ENCODE measurements at regions not wholly inside any gene's neighbourhood (a gene's known extent, or its start where the extent isn't known, plus 50 kb on each side); places are given as distances from the start of the nearest gene placed in this dataset.

DNA sequence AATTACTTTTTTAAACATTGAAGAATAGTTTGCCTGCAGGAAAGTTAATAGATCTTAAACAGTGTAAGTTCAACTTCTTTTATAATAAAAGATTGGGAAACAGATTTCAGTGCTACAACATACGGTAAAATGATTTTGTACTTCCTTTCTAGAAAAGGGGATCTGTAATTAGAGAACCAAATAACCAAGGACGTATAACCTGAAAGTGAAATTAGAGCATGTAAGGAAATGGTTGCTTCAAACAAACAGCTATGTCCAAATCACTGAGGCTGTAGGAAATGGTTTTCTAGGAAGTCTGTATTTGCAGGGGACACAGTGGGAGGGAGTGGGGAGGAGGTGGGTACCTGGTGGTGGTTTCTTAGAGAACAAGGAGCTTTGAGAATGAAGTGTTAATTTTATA, 57.9 kb upstream of the EXOC6 start:
- no peaks in the 10 kb centered on the region for H3K79me2 ChIP-seq (ENCODE audit: insufficient read depth, low read length)
- H3K4me1 ChIP-seq (ENCODE audit: control insufficient read depth in 1 of 2, insufficient read depth in 2 of 2, low read length in 2 of 2): peaks cover 30 to 37% of the 10 kb centered on the region in 2 donors
- peak overlapping the region; percentile 70 for H3K4me2 ChIP-seq (replicated peaks; ENCODE audit: extremely low read depth, low read length, poor library complexity, severe bottlenecking)
- WGBS (ENCODE audit: insufficient coverage): no CpG with 5 or more reads among the region's 2 CpGs
- Mint-ChIP-seq H3K9me3 (peaks cover 0 to 4% (median 0%) of the 10 kb centered on the region in 7 donors), H3K4me1 (peaks cover 35% of the 10 kb centered on the region), H3K4me3 (peak overlapping the region; percentile 24 to 69), H3K36me3 (no peaks in the 10 kb centered on the region), H3K27me3 (ENCODE audit: low read depth in 3 of 3) (no peaks in the 10 kb centered on the region), H3K27ac (peak overlapping the region; percentile 87 to 97 (median 94))
- H3K9ac ChIP-seq (ENCODE audit: insufficient read depth, low read length, poor library complexity, severe bottlenecking): no peak overlapping the region
- intact Hi-C loops (cut with micrococcal nuclease): no loop called here
- peak overlapping the region in 1 of 3 experiments; percentile 52 for H3K4me3 ChIP-seq (replicated peaks in 1 of 3; ENCODE audit: low read depth in 2 of 3, low read length in 3 of 3)
- no peaks in the 10 kb centered on the region for H4K20me1 ChIP-seq (ENCODE audit: insufficient read depth, low read length)
- DNase-seq: peak; percentile 57 to 83 (median 74)
- H2AFZ ChIP-seq (ENCODE audit: insufficient read depth, low read depth, low read length, poor library complexity, severe bottlenecking): no peak overlapping the region
- no peaks in the 10 kb centered on the region for H3K36me3 ChIP-seq (replicated peaks in 1 of 2; ENCODE audit: control insufficient read depth in 1 of 2, insufficient read depth in 2 of 2, low read length in 2 of 2)
- no peaks in the 10 kb centered on the region for H3K9me3 ChIP-seq (replicated peaks in 1 of 2; ENCODE audit: control insufficient read depth in 1 of 2, insufficient read depth in 1 of 2, low read length in 2 of 2)
- TF ChIP-seq, protein P1, sequence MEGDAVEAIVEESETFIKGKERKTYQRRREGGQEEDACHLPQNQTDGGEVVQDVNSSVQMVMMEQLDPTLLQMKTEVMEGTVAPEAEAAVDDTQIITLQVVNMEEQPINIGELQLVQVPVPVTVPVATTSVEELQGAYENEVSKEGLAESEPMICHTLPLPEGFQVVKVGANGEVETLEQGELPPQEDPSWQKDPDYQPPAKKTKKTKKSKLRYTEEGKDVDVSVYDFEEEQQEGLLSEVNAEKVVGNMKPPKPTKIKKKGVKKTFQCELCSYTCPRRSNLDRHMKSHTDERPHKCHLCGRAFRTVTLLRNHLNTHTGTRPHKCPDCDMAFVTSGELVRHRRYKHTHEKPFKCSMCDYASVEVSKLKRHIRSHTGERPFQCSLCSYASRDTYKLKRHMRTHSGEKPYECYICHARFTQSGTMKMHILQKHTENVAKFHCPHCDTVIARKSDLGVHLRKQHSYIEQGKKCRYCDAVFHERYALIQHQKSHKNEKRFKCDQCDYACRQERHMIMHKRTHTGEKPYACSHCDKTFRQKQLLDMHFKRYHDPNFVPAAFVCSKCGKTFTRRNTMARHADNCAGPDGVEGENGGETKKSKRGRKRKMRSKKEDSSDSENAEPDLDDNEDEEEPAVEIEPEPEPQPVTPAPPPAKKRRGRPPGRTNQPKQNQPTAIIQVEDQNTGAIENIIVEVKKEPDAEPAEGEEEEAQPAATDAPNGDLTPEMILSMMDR (IDR thresholded peaks at IDR 0.05): no peak
- H3K27ac ChIP-seq (ENCODE audit: low read depth in 1 of 2, low read length in 2 of 2): peak overlapping the region; percentile 41 to 77
- H3K27me3 ChIP-seq (ENCODE audit: control insufficient read depth in 2 of 2, insufficient read depth in 2 of 2, low read length in 2 of 2): no peaks in the 10 kb centered on the region

DNA sequence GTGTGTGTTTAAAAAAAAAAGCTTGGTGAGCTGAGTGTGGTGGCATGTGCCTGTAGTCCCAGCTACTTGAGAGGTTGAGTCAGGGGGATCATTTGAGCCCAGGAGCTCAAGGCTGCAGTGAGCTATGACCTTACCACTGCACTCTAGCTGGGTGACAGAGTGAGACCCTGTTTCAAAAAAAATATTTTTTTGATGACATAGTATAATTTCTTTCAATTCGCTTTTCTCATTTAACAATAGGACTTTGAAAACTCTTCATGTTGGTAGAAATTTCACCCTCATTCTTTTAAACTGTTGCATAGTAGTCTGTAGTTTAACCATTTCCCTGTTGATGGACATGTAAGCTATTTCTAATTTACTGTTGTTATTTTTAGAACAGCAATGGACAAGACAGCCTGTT, 55.7 kb upstream of the EXOC6 start:
- Histone ChIP-seq H3K27me3 (ENCODE audit: control insufficient read depth in 2 of 2, insufficient read depth in 2 of 2, low read length in 2 of 2) (no peaks in the 10 kb centered on the region), H3K4me3 (replicated peaks in 1 of 3; ENCODE audit: low read depth in 2 of 3, low read length in 3 of 3) (no peak overlapping the region), H3K27ac (ENCODE audit: low read depth in 1 of 2, low read length in 2 of 2) (no peak overlapping the region), H4K20me1 (ENCODE audit: insufficient read depth, low read length) (no peaks in the 10 kb centered on the region), H3K36me3 (replicated peaks in 1 of 2; ENCODE audit: control insufficient read depth in 1 of 2, insufficient read depth in 2 of 2, low read length in 2 of 2) (no peaks in the 10 kb centered on the region), H3K4me1 (ENCODE audit: control insufficient read depth in 1 of 2, insufficient read depth in 2 of 2, low read length in 2 of 2) (peaks cover 30 to 37% of the 10 kb centered on the region in 2 donors), H3K9me3 (replicated peaks in 1 of 2; ENCODE audit: control insufficient read depth in 1 of 2, insufficient read depth in 1 of 2, low read length in 2 of 2) (no peaks in the 10 kb centered on the region), H3K4me2 (replicated peaks; ENCODE audit: extremely low read depth, low read length, poor library complexity, severe bottlenecking) (no peak overlapping the region), H3K79me2 (ENCODE audit: insufficient read depth, low read length) (no peaks in the 10 kb centered on the region), H2AFZ (ENCODE audit: insufficient read depth, low read depth, low read length, poor library complexity, severe bottlenecking) (no peak overlapping the region), H3K9ac (ENCODE audit: insufficient read depth, low read length, poor library complexity, severe bottlenecking) (no peak overlapping the region)
- no CpG with 5 or more reads among the region's 1 CpG for WGBS (ENCODE audit: insufficient coverage)
- Mint-ChIP-seq H3K27me3 (ENCODE audit: low read depth in 3 of 3) (no peaks in the 10 kb centered on the region), H3K4me1 (peaks cover 34% of the 10 kb centered on the region), H3K36me3 (no peaks in the 10 kb centered on the region), H3K4me3 (no peak overlapping the region), H3K9me3 (peaks cover 3 to 11% (median 7%) of the 10 kb centered on the region in 7 donors), H3K27ac (no peak overlapping the region)
- intact Hi-C loops (cut with micrococcal nuclease): no loop called here
- no peak for DNase-seq
- TF ChIP-seq, protein P1 (IDR thresholded peaks at IDR 0.05): no peak

Data from CD14-positive monocyte (primary cell).